Lower lobe of right lung (tissue), 2 donors: ENCODE measurements at regions not wholly inside any gene's neighbourhood (a gene's known extent, or its start where the extent isn't known, plus 50 kb on each side); places are given as distances from the start of the nearest gene placed in this dataset.

Experiments used
- ATAC-seq, 2 donors: fragments of 200-7000 bp; cut with Tn5 transposase; one replicate each; pipeline ENCODE4 v1.9.1; 2020 to 2022; ENCODE audit warnings: mild to moderate bottlenecking in 2 of 2, moderate library complexity in 2 of 2
- DNase-seq: peaks from one replicate; pipeline ENCODE4 v3.0.0-alpha.2; 2020
- H3K27ac ChIP-seq: fragments of 200-600 bp; one replicate; pipeline ENCODE4 v1.8.0; 2022
- H3K27me3 ChIP-seq: fragments of 200-600 bp; one replicate; pipeline ENCODE4 v1.8.0; 2022; ENCODE audit warnings: low read depth
- H3K36me3 ChIP-seq: fragments of 200-600 bp; one replicate; pipeline ENCODE4 v1.8.0; 2022; ENCODE audit warnings: mild to moderate bottlenecking
- H3K4me1 ChIP-seq: fragments of 200-600 bp; one replicate; pipeline ENCODE4 v1.8.0; 2022
- H3K4me3 ChIP-seq: fragments of 200-600 bp; one replicate; pipeline ENCODE4 v1.8.0; 2022; ENCODE audit warnings: mild to moderate bottlenecking
- H3K9me3 ChIP-seq: fragments of 200-600 bp; one replicate; pipeline ENCODE4 v1.8.0; 2022
- intact Hi-C: fragments of 100-400 bp; cut with DNase I; formaldehyde crosslinking; loops from one replicate; pipeline ENCODE4 v1.11.0; 2022
- TF ChIP-seq, protein P1 (sequence below): fragments of 200-600 bp; IDR thresholded peaks from one replicate; pipeline ENCODE4 v1.8.0; 2022; ENCODE audit warnings: antibody characterized with exemption, mild to moderate bottlenecking
- donor health status: DM: no; HTN: yes; CAD: no; lungs with severe emphysema.

DNA sequence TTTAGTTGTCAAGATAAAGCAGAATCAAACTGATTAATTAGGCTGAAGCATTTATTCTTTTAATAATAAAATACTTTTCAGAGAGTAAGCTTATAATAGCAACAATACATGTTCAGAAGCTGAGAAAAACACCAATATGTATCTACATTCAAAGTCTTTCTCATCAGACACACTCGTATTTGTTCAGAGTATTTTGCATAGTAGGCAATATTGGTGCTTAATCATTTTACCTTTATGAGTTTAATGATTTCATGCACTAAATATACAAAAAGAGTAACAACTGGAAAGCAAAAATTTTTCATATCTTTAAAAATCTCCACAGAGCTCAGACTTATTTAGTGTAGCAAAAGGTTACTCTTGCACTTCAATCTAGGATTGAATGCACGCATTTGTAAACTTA is 313.9 kb downstream of the ZEB2 start:
- no peaks in the 10 kb centered on the region for H3K36me3 ChIP-seq
- H3K27ac ChIP-seq, result no peak overlapping the region
- TF ChIP-seq, protein P1, sequence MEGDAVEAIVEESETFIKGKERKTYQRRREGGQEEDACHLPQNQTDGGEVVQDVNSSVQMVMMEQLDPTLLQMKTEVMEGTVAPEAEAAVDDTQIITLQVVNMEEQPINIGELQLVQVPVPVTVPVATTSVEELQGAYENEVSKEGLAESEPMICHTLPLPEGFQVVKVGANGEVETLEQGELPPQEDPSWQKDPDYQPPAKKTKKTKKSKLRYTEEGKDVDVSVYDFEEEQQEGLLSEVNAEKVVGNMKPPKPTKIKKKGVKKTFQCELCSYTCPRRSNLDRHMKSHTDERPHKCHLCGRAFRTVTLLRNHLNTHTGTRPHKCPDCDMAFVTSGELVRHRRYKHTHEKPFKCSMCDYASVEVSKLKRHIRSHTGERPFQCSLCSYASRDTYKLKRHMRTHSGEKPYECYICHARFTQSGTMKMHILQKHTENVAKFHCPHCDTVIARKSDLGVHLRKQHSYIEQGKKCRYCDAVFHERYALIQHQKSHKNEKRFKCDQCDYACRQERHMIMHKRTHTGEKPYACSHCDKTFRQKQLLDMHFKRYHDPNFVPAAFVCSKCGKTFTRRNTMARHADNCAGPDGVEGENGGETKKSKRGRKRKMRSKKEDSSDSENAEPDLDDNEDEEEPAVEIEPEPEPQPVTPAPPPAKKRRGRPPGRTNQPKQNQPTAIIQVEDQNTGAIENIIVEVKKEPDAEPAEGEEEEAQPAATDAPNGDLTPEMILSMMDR, result no peak
- no peaks in the 10 kb centered on the region for H3K9me3 ChIP-seq
- no peak overlapping the region for H3K4me3 ChIP-seq
- ATAC-seq, result no peak
- no peaks in the 10 kb centered on the region for H3K4me1 ChIP-seq
- H3K27me3 ChIP-seq, result no peaks in the 10 kb centered on the region
- DNase-seq, result no peak
- intact Hi-C loops, result no loop called here

DNA sequence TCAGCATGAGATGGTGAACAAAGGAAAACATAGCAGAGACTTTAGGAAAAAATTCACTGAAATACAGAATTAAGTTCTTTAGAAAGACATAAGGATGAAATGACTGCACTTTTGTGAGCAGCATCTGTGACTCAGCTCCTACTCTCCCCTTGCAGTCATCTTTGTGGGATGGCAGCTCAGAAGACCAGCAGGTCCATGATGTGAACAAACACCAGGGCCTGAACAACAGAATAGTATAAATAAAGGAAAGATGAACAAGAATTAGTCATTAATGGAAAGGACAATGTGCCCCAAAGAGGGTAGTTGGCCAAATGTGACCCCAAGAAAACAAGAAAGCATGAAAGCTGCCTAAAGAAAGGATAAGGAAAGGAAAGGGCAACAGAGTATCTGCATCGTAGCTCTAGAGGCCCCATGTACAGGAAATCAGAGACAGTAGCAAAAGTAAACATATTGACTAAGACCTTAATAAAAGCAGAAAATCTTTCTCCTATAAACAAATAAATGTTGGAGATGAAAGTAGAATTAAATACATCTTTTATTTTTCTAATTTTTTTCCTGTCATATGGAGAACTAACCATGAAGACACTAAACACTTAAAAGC is 318.0 kb downstream of the ZEB2 start:
- TF ChIP-seq, protein P1, result no peak
- H3K4me1 ChIP-seq, result no peaks in the 10 kb centered on the region
- H3K27me3 ChIP-seq, result no peaks in the 10 kb centered on the region
- no peak for ATAC-seq
- no peaks in the 10 kb centered on the region for H3K36me3 ChIP-seq
- no peak overlapping the region for H3K27ac ChIP-seq
- no peak for DNase-seq
- intact Hi-C loops, result no loop called here
- no peak overlapping the region for H3K4me3 ChIP-seq
- no peaks in the 10 kb centered on the region for H3K9me3 ChIP-seq

DNA sequence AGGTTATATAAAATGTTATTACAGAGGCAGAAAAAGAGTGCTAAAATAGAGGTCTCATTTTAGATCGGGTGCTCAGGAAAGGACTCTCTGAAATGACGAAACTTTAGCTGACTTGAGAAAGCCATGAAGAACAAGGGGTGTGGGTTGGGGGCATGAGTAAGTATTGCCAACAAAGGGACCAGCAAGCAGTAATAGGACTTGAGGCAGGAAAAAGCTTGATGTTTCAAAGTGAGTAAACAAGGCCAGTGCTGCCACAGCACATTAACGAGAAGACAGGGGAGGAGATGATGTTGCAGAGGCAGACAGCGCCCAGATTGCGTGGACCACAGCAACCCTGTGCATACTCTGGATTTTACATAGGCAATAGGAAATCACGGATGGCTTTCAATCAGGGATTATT is 318.8 kb downstream of the ZEB2 start:
- no peaks in the 10 kb centered on the region for H3K4me1 ChIP-seq
- H3K27ac ChIP-seq, result no peak overlapping the region
- TF ChIP-seq, protein P1, result no peak
- intact Hi-C loops, result no loop called here
- DNase-seq, result no peak
- H3K36me3 ChIP-seq, result no peaks in the 10 kb centered on the region
- H3K27me3 ChIP-seq, result no peaks in the 10 kb centered on the region
- no peak overlapping the region for H3K4me3 ChIP-seq
- no peaks in the 10 kb centered on the region for H3K9me3 ChIP-seq
- ATAC-seq, result no peak

DNA sequence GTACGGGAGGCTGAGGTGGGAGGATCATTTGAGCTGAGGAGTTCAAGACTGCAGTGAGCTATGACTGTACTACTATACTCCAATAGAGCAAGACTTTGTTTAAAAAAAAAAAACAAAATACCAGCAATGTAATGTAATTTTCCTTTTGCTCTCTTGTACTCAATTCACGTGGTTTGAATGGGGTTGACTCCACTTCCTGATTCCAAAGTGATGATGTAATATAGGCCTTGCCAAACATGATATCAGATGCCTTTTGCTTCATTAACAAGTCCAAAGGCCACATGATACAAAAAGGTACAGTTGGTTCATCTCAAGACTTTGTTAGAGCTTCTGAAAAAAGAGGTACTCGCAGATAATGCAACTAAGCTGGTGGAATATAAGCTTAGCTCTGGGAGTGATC is 321.8 kb downstream of the ZEB2 start:
- H3K9me3 ChIP-seq, result no peaks in the 10 kb centered on the region
- no peaks in the 10 kb centered on the region for H3K4me1 ChIP-seq
- DNase-seq, result no peak
- H3K4me3 ChIP-seq, result no peak overlapping the region
- intact Hi-C loops, result no loop called here
- ATAC-seq, result peak; percentile 59 to 74
- H3K27me3 ChIP-seq, result no peaks in the 10 kb centered on the region
- TF ChIP-seq, protein P1, result no peak
- H3K36me3 ChIP-seq, result no peaks in the 10 kb centered on the region
- H3K27ac ChIP-seq, result no peak overlapping the region

DNA sequence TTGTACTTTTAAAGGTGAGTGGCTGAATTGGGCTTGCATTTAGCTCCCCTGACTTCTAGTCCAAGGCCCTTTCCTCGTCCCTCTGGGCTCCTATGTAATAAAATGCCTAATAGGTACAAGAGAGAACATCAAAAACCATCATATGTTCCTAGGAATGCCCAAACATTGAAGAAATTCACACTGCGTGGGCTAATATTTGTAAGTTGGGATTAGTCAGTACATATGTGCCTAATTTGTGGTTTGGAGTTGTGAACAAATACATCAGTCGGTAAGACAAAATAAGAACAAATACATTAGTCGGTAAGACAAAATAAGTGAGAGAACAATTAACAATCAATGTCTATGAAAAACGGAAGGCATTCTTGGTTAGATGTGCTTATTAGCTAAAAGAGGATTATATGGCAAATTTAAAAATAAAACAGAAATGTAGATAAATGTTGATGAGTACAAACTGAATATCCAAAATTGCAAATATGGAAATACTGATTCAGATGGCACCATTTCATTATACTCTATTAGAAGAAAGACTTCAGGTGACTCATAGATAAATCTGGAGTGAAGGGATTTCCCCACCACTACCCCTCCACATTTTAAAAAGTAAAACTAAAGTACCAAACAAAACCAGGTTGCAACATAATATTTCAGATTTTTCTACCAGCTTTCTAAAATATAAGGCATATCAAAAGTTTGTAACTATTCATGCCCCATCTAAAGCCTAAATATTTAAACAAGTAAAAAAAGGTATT is 325.4 kb downstream of the ZEB2 start:
- TF ChIP-seq, protein P1, result no peak
- H3K27ac ChIP-seq, result no peak overlapping the region
- H3K9me3 ChIP-seq, result no peaks in the 10 kb centered on the region
- ATAC-seq (no peak), DNase-seq (no peak)
- intact Hi-C loops, result no loop called here
- no peak overlapping the region for H3K4me3 ChIP-seq
- H3K36me3 ChIP-seq, result no peaks in the 10 kb centered on the region
- H3K27me3 ChIP-seq, result no peaks in the 10 kb centered on the region
- no peaks in the 10 kb centered on the region for H3K4me1 ChIP-seq
